ENCODE measurements at regions not wholly inside any gene's neighbourhood (a gene's known extent, or its start where the extent isn't known, plus 50 kb on each side); places are given as distances from the start of the nearest gene placed in this dataset.

DNA sequence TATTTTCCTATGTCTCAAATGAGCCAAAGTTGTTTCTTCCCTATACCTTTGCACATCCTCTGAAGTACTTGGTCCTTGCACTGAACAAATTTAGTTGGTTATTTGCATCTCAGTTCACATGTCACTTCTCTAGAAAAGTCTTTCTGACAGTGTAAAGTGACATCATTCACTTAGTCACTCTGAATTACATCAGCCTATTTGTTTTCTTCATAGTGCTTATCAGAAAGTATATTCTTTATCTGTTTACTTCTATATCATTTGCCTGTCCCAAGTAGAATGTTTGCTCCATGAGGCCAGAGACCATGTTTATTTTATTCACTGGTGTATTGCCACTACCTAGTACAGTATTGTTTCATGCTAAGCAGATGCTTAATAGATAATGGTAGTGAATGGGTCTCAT, 173.7 kb downstream of the HNMT start:
- TF ChIP-seq POLR2A (IDR thresholded peaks at IDR 0.05): no peak
- TF ChIP-seq, protein P1, sequence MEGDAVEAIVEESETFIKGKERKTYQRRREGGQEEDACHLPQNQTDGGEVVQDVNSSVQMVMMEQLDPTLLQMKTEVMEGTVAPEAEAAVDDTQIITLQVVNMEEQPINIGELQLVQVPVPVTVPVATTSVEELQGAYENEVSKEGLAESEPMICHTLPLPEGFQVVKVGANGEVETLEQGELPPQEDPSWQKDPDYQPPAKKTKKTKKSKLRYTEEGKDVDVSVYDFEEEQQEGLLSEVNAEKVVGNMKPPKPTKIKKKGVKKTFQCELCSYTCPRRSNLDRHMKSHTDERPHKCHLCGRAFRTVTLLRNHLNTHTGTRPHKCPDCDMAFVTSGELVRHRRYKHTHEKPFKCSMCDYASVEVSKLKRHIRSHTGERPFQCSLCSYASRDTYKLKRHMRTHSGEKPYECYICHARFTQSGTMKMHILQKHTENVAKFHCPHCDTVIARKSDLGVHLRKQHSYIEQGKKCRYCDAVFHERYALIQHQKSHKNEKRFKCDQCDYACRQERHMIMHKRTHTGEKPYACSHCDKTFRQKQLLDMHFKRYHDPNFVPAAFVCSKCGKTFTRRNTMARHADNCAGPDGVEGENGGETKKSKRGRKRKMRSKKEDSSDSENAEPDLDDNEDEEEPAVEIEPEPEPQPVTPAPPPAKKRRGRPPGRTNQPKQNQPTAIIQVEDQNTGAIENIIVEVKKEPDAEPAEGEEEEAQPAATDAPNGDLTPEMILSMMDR (IDR thresholded peaks at IDR 0.05): no peak
- no peak for DNase-seq
- Histone ChIP-seq H3K4me1 (no peaks in the 10 kb centered on the region), H3K27me3 (no peaks in the 10 kb centered on the region), H3K9me3 (no peaks in the 10 kb centered on the region), H3K27ac (no peak overlapping the region), H3K4me3 (no peak overlapping the region), H3K36me3 (no peaks in the 10 kb centered on the region)

DNA sequence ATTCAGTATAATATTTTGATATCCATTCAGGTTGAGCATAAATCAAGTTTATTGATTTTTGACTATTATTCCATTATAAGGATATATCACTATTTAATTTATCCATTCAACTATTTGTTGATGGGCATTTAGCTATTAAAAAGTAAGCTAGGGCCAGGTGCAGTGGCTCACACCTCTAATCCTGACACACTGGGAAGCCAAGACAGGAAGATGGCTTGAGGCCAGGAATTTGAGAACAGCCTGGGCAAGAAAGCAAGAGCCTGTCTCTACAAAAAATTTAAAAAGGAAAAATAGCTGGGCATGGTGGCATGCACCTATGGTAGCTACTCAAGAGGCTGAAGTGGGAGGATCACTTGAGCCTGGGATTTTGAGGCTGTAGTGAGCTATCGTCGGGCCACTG, 183.5 kb downstream of the HNMT start:
- Histone ChIP-seq H3K27ac (no peak overlapping the region), H3K4me3 (no peak overlapping the region), H3K36me3 (no peaks in the 10 kb centered on the region), H3K9me3 (no peaks in the 10 kb centered on the region), H3K4me1 (no peaks in the 10 kb centered on the region), H3K27me3 (no peaks in the 10 kb centered on the region)
- DNase-seq: no peak
- TF ChIP-seq POLR2A (IDR thresholded peaks at IDR 0.05): no peak
- TF ChIP-seq, protein P1 (IDR thresholded peaks at IDR 0.05): no peak

DNA sequence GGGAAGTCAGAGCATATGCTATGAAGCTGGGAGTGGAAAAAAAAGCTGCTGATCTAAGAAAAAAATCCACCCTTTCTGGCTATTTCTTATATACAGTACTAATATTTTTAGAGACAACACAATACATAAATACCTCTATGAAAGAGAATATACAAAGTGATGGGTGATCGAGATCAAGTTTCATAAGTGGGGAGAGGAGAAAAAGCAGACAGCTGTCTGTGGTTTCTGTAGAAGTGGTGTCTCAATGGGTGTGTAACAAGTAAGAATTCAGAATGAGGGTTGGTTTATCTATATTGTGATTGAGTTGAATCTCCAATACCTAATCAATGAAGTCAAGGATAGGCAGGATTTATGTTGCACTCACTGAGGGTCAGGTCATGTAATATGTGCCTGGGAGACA, 191.0 kb downstream of the HNMT start:
- DNase-seq: no peak
- no peaks in the 10 kb centered on the region for H3K9me3 ChIP-seq
- TF ChIP-seq, protein P1 (IDR thresholded peaks at IDR 0.05): no peak
- no peak for TF ChIP-seq POLR2A (IDR thresholded peaks at IDR 0.05)
- H3K36me3 ChIP-seq: no peaks in the 10 kb centered on the region
- no peaks in the 10 kb centered on the region for H3K4me1 ChIP-seq
- no peak overlapping the region for H3K4me3 ChIP-seq
- H3K27ac ChIP-seq: no peak overlapping the region
- no peaks in the 10 kb centered on the region for H3K27me3 ChIP-seq

DNA sequence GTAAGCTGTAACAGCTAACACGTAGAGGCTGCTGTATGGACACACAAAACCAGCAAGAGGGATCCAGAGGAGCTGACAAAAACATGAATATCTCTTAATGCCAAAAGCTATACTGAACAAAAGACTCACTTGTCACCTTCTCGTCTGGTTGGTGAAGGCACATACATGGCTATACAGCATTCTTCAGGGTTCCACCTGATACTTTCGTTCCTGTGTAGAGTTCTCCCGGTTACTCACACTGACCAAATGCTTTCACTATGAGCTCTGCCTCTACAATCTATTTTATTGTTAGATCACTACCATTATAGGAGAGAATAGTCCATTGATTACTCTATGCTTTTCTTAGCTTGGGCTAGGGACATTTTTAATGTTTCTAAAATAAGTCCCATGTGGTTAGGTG, 193.1 kb downstream of the HNMT start:
- H3K27ac ChIP-seq: no peak overlapping the region
- no peak for DNase-seq
- no peaks in the 10 kb centered on the region for H3K36me3 ChIP-seq
- no peaks in the 10 kb centered on the region for H3K27me3 ChIP-seq
- H3K4me3 ChIP-seq: no peak overlapping the region
- no peak for TF ChIP-seq POLR2A (IDR thresholded peaks at IDR 0.05)
- TF ChIP-seq, protein P1 (IDR thresholded peaks at IDR 0.05): no peak
- H3K4me1 ChIP-seq: no peaks in the 10 kb centered on the region
- no peaks in the 10 kb centered on the region for H3K9me3 ChIP-seq

DNA sequence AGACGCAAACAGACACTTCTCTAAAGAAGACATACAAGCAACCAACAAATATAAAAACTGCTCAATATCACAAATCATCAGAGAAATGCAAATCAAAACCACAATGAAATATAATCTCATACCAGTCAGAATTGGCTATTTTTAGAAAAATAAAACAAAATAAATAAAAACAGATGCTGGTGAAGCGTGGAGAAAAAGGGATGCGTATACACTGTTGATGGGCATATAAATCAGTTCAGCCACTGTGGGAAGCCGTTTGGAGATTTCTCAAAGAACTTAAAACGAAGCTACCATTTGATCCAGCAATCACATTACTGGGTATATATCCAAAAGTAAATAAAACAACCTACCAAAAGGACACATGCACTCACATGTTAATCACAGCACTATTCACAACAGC, 206.2 kb downstream of the HNMT start:
- Histone ChIP-seq H3K36me3 (no peaks in the 10 kb centered on the region), H3K9me3 (peaks cover 0 to 6% (median 0%) of the 10 kb centered on the region in 4 donors), H3K4me1 (no peaks in the 10 kb centered on the region), H3K27me3 (no peaks in the 10 kb centered on the region), H3K27ac (no peak overlapping the region), H3K4me3 (no peak overlapping the region)
- no peak for DNase-seq
- TF ChIP-seq, protein P1 (IDR thresholded peaks at IDR 0.05): no peak
- no peak for TF ChIP-seq POLR2A (IDR thresholded peaks at IDR 0.05)

DNA sequence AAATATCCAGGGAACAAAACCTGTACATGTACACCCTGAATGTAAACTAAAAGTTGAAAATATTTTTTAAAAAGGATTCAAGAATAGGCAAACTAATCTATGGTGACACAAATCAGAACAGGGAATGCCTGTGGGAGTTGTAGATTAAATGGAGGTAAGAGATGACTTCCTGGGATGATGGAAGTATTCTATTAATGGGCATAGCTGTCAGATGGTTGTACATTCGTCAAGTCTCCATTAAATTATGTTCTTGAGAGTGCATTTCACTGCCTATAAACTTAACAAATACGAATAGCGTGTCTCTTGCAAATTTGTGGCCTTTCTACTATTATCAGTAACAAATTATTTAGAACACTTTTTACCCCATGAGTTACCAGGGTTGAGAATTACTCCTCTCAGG, 207.0 kb downstream of the HNMT start:
- Histone ChIP-seq H3K4me1 (no peaks in the 10 kb centered on the region), H3K36me3 (no peaks in the 10 kb centered on the region), H3K4me3 (no peak overlapping the region)

More for the DNA sequence above, 207.0 kb downstream of the HNMT start:
- H3K27ac ChIP-seq: no peak overlapping the region
- H3K27me3 ChIP-seq: no peaks in the 10 kb centered on the region
- no peak for DNase-seq
- TF ChIP-seq, protein P1 (IDR thresholded peaks at IDR 0.05): no peak
- no peak for TF ChIP-seq POLR2A (IDR thresholded peaks at IDR 0.05)
- H3K9me3 ChIP-seq: no peaks in the 10 kb centered on the region

Data from Peyer's patch (tissue), 4 donors.